ENCODE measurements at regions not wholly inside any gene's neighbourhood (a gene's known extent, or its start where the extent isn't known, plus 50 kb on each side); places are given as distances from the start of the nearest gene placed in this dataset.

GRCh38 chr15:38868326-38869114, 303.9 kb upstream of the RASGRP1 start:
- TF ChIP-seq, protein P1, sequence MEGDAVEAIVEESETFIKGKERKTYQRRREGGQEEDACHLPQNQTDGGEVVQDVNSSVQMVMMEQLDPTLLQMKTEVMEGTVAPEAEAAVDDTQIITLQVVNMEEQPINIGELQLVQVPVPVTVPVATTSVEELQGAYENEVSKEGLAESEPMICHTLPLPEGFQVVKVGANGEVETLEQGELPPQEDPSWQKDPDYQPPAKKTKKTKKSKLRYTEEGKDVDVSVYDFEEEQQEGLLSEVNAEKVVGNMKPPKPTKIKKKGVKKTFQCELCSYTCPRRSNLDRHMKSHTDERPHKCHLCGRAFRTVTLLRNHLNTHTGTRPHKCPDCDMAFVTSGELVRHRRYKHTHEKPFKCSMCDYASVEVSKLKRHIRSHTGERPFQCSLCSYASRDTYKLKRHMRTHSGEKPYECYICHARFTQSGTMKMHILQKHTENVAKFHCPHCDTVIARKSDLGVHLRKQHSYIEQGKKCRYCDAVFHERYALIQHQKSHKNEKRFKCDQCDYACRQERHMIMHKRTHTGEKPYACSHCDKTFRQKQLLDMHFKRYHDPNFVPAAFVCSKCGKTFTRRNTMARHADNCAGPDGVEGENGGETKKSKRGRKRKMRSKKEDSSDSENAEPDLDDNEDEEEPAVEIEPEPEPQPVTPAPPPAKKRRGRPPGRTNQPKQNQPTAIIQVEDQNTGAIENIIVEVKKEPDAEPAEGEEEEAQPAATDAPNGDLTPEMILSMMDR (IDR thresholded peaks at IDR 0.05) = no peak
- TF ChIP-seq POLR2A (IDR thresholded peaks at IDR 0.05) = no peak
- no peak for TF ChIP-seq EP300 (IDR thresholded peaks at IDR 0.05; ENCODE audit: low read depth)
- peak in 1 of 3 donors; percentile 37 for TF ChIP-seq POLR2AphosphoS5 (IDR thresholded peaks at IDR 0.05)

Measured in transverse colon (tissue), 4 donors.